ENCODE measurements at regions not wholly inside any gene's neighbourhood (a gene's known extent, or its start where the extent isn't known, plus 50 kb on each side); places are given as distances from the start of the nearest gene placed in this dataset.

GRCh38 chr7:71042591-71042990 lies 89.4 kb upstream of the GALNT17 start:
- TF ChIP-seq POLR2A (IDR thresholded peaks at IDR 0.05; ENCODE audit: low read depth) (no peak), CTCF (IDR thresholded peaks at IDR 0.05) (no peak), EP300 (IDR thresholded peaks at IDR 0.05) (no peak), POLR2AphosphoS5 (IDR thresholded peaks at IDR 0.05) (no peak)
